Transverse colon (tissue), 4 donors: ENCODE measurements at regions not wholly inside any gene's neighbourhood (a gene's known extent, or its start where the extent isn't known, plus 50 kb on each side); places are given as distances from the start of the nearest gene placed in this dataset.
"Not testable (repeated sequence)": the region's sequence is repeated elsewhere in the genome, so short reads cannot be mapped to it uniquely, and the experiment has no call there.

ENCODE experiments used
- DNase-seq: peaks from one replicate; pipeline ENCODE4 v3.0.0-alpha.2; 2019
- H3K27ac ChIP-seq, 4 donors: fragments of 200-600 bp; sonication (generic); 2 replicates each; pipeline ENCODE4 v1.5.1; 2016 to 2018; ENCODE audit warnings: inconsistent platforms in 4 of 4
- H3K27me3 ChIP-seq: fragments of 200-600 bp; sonication (generic); 2 replicates; pipeline ENCODE4 v1.5.1; 2017; ENCODE audit warnings: inconsistent platforms
- H3K36me3 ChIP-seq, 4 donors: fragments of 200-600 bp; sonication (generic); 2 replicates each; pipeline ENCODE4 v1.5.1; 2017 to 2019; ENCODE audit warnings: inconsistent platforms in 4 of 4
- H3K4me1 ChIP-seq, 4 donors: fragments of 200-600 bp; sonication (generic); 2 replicates each; pipeline ENCODE4 v1.5.1; 2017 to 2020; ENCODE audit warnings: inconsistent platforms in 4 of 4
- H3K4me3 ChIP-seq, 4 donors: fragments of 200-600 bp; sonication (generic); 1 replicate in 1 of 4; 2 replicates in 3 of 4; pipeline versions ENCODE4 v1.5.1 to v1.6.1; 2017 to 2019; ENCODE audit warnings: inconsistent platforms in 4 of 4
- H3K9me3 ChIP-seq, 2 donors: fragments of 200-600 bp; sonication (generic); 2 replicates each; pipeline ENCODE4 v1.5.1; 2017 to 2019; ENCODE audit warnings: inconsistent platforms in 2 of 2
- EP300 ChIP-seq: sonication (generic); formaldehyde crosslinking; IDR thresholded peaks from one replicate; pipeline ENCODE4 v1.6.1; 2017; ENCODE audit warnings: antibody characterized with exemption, low read depth
- POLR2A ChIP-seq: fragments of 450-650 bp; IDR thresholded peaks from one replicate; pipeline ENCODE4 v1.6.1; 2016; ENCODE audit warnings: antibody characterized with exemption, mild to moderate bottlenecking, moderate library complexity
- POLR2AphosphoS5 ChIP-seq, 3 donors: sonication (generic); formaldehyde crosslinking; IDR thresholded peaks; one replicate each; pipeline ENCODE4 v1.6.1; 2016; ENCODE audit warnings: antibody characterized with exemption in 3 of 3
- WGBS, 2 donors: methylation state at CpG; one replicate each; pipeline ENCODE4 v1.1.5; 2018; ENCODE audit warnings: low coverage in 1 of 2; 5-methylcytosine and 5-hydroxymethylcytosine counted together
- in situ Hi-C, 4 donors: fragments of 200-750 bp; cut with MboI; loops; one replicate each; pipeline versions ENCODE4 v1.15.0 to v1.15.1; 2017; ENCODE audit warnings: low sequenced_read_pairs in 3 of 4, low pct_ligation_motif_present in 1 of 4, low pct_unique_long_range_greater_than_20kb in 1 of 4
- intact Hi-C: fragments of 100-400 bp; cut with DNase I; formaldehyde crosslinking; loops from one replicate; pipeline ENCODE4 v1.15.1; 2023; ENCODE audit warnings: low total_unique reads
- TF ChIP-seq, protein P1 (sequence below), 5 experiments: fragments of 200-600 bp in 3 of 5; fragments of 450-650 bp in 2 of 5; sonication (generic) in 3 of 5; IDR thresholded peaks; 1 replicate in 2 of 5; 2 replicates in 3 of 5; pipeline ENCODE4 v1.5.1; 2016 to 2017; ENCODE audit warnings: antibody characterized with exemption in 5 of 5, inconsistent platforms in 3 of 5, mild to moderate bottlenecking in 2 of 5, moderate library complexity in 1 of 5

DNA sequence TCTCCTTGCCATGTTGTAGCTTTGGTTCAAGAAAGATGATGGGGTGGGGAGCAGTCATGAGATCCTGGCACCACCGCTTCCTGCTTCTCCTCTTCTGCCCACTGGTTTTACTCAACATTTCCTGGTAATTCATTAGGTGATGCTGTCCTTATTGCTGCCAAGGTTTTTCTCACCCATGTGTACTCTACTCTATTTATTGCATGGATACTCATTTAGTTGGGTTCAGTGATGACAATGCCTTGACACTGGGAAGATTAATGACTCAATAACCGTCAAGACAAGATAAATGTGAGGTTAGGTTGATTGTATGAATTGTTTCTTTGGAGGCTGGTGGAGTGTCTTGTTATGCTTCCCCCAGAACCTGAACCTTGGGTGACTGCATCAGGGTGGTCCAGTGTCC is 484.2 kb downstream of the SIPA1L2 start:
- Histone ChIP-seq H3K36me3 (no peaks in the 10 kb centered on the region), H3K27ac (no peak overlapping the region), H3K9me3 (no peaks in the 10 kb centered on the region), H3K4me1 (no peaks in the 10 kb centered on the region), H3K4me3 (no peak overlapping the region), H3K27me3 (no peaks in the 10 kb centered on the region)
- WGBS, 2 donors: 87 to 90% methylated on average over 1 to 2 of the region's 2 CpGs
- TF ChIP-seq EP300 (no peak), POLR2AphosphoS5 (IDR thresholded peaks at IDR 0.05) (no peak), POLR2A (no peak)
- TF ChIP-seq, protein P1, sequence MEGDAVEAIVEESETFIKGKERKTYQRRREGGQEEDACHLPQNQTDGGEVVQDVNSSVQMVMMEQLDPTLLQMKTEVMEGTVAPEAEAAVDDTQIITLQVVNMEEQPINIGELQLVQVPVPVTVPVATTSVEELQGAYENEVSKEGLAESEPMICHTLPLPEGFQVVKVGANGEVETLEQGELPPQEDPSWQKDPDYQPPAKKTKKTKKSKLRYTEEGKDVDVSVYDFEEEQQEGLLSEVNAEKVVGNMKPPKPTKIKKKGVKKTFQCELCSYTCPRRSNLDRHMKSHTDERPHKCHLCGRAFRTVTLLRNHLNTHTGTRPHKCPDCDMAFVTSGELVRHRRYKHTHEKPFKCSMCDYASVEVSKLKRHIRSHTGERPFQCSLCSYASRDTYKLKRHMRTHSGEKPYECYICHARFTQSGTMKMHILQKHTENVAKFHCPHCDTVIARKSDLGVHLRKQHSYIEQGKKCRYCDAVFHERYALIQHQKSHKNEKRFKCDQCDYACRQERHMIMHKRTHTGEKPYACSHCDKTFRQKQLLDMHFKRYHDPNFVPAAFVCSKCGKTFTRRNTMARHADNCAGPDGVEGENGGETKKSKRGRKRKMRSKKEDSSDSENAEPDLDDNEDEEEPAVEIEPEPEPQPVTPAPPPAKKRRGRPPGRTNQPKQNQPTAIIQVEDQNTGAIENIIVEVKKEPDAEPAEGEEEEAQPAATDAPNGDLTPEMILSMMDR (IDR thresholded peaks at IDR 0.05): no peak
- in situ Hi-C loops (no loop called here), intact Hi-C loops (no loop called here)
- DNase-seq: no peak

DNA sequence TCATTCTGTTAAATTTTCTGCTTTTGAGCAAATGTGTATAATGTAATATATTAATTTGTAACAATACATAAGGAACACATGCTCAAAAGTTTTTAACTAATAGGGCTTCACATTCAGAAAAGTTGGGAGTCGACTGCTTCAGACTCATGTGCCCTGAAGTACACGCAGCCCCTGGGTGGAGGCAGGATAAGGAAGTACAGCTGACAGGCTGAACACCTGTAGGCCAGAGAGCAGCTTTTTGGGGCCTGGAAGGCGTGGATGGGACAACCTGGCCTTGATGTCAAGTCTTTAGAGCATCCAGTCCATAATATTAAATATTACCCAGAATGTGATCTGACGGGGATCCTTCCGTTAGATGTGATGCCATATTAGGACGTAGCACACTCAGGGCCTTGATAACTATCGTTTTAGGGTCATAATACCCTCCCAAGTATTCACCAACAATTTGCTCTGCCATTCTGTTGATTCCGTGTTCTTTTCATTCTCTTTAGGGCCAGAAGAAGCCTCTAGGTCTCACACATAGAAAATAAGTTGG is 485.2 kb downstream of the SIPA1L2 start:
- Histone ChIP-seq H3K36me3 (no peaks in the 10 kb centered on the region), H3K9me3 (no peaks in the 10 kb centered on the region), H3K27me3 (no peaks in the 10 kb centered on the region), H3K4me3 (no peak overlapping the region), H3K4me1 (no peaks in the 10 kb centered on the region), H3K27ac (no peak overlapping the region)
- 82 to 84% methylated on average over 7 to 8 of the region's 8 CpGs for WGBS, 2 donors
- in situ Hi-C loops: no loop called here
- TF ChIP-seq, protein P1 (IDR thresholded peaks at IDR 0.05): no peak
- TF ChIP-seq POLR2AphosphoS5 (IDR thresholded peaks at IDR 0.05): no peak
- no peak for TF ChIP-seq EP300
- no peak for TF ChIP-seq POLR2A
- intact Hi-C loops: no loop called here
- no peak for DNase-seq

DNA sequence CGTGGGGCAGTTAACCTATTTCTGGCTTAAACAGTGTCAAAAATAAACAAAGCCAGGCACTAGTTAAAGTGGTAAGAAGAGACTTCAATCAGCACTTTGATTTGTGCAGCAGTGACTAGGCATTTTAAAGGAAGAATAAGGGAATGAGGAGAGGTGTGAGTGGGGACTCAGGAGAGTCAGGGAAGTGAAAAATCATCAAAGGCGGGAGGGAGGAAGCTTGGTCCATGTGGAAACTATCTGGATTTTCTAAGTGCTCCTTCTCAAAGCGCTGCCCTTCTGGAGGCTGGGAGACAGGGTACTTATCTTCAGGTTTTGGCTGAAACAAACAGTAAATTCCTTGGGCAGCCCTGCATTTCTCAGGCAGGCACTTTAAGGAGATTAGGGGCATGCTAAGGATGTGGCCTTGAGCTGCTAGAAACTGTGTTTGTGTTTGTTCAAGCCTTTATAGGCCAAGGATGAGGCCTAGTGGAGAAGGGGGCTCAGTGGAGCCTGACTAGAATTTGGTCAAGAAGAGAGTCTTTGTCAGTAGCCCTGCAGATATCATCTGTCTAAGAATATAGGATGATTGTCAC is 486.5 kb downstream of the SIPA1L2 start:
- no peaks in the 10 kb centered on the region for H3K9me3 ChIP-seq
- H3K4me1 ChIP-seq: no peaks in the 10 kb centered on the region
- WGBS, 2 donors: 43 to 71% methylated on average over 1 to 3 of the region's 3 CpGs
- DNase-seq: no peak
- intact Hi-C loops (no loop called here), in situ Hi-C loops (no loop called here)
- H3K4me3 ChIP-seq: no peak overlapping the region
- H3K36me3 ChIP-seq: no peaks in the 10 kb centered on the region
- TF ChIP-seq POLR2A: no peak
- no peak for TF ChIP-seq POLR2AphosphoS5 (IDR thresholded peaks at IDR 0.05)
- TF ChIP-seq, protein P1 (IDR thresholded peaks at IDR 0.05): no peak
- no peak for TF ChIP-seq EP300
- no peaks in the 10 kb centered on the region for H3K27me3 ChIP-seq
- peak overlapping the region; percentile 25 to 57 (median 46) for H3K27ac ChIP-seq

DNA sequence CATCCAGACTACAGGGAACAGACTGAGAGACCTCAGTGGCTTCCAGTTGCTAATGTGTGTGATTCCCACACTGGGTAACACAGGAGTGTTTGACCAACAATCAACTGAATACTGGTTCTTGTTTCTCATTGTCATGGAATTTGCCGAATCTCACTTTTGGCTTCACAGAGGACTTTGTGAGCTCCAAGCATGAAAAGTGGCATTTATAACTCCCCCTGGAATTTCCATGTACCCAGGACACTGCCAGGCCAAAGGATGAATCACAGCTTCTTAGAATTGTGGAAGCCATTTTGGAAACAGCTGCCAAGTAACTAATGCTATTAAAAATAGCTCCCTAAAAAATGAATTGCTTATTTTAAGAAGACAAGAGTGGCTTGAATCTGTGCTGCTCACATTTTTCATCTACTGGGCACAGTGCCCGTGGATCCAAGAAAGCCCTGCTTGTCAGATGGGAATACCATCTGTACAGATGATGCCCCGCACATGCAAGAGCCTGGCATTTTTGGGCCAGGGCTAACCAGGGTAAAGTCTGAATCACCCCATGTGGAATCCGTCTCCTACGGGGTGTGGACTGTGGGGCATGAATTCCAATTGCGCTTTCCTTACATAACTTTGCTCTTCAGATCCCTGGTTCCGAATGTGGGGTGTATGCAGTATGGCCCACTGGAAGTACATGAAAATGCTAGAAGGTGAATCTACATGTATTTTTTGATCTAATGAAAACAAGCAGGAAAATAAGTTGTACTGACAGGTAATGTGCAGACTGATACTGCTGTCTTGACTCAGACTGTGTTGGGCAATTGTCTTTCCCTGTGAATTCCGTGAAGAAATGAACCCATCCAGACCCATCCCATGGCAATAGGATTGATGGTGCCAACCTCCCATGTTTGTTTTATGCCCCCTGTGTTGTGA is 487.3 kb downstream of the SIPA1L2 start:
- 61 to 100% methylated on average over 2 to 8 of the region's 8 CpGs for WGBS, 2 donors
- TF ChIP-seq, protein P1 (IDR thresholded peaks at IDR 0.05): no peak
- TF ChIP-seq EP300 (peak; percentile 23), POLR2A (no peak), POLR2AphosphoS5 (IDR thresholded peaks at IDR 0.05) (peak; percentile 6 to 71 (median 68))
- Histone ChIP-seq H3K36me3 (no peaks in the 10 kb centered on the region), H3K27me3 (no peaks in the 10 kb centered on the region), H3K4me1 (no peaks in the 10 kb centered on the region), H3K27ac (peak overlapping the region; percentile 25 to 57 (median 46)), H3K9me3 (no peaks in the 10 kb centered on the region), H3K4me3 (no peak overlapping the region)
- intact Hi-C loops: no loop called here
- in situ Hi-C loops: no loop called here
- peak; percentile 37 for DNase-seq

DNA sequence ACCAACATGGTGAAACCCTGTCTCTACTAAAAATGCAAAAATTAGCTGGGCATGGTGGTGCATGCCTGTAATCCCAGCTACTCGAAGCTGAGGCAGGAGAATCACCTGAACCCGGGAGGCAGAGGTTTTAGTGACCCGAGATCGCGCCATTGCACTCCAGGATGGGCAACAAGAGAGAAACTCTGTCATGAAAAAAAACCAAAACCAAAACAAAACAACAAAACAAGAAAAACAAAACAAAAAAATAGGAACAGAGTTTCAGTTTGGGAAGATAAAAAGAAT is 488.8 kb downstream of the SIPA1L2 start:
- DNase-seq, H3K36me3 ChIP-seq, H3K27ac ChIP-seq, H3K4me3 ChIP-seq, in situ Hi-C loops, H3K9me3 ChIP-seq, intact Hi-C loops, H3K27me3 ChIP-seq, H3K4me1 ChIP-seq: not testable (repeated sequence)
- WGBS, 2 donors: 87 to 90% methylated on average over 2 to 5 of the region's 5 CpGs
